Osteoblast (primary cell): ENCODE measurements at regions not wholly inside any gene's neighbourhood (a gene's known extent, or its start where the extent isn't known, plus 50 kb on each side); places are given as distances from the start of the nearest gene placed in this dataset.
"Not testable (repeated sequence)": the region's sequence is repeated elsewhere in the genome, so short reads cannot be mapped to it uniquely, and the experiment has no call there.

ENCODE experiments used
- DNase-seq: peaks from one replicate; pipeline ENCODE4 v3.0.0; 2011; ENCODE audit warnings: low spot score, mixed read lengths; ENCODE audit not compliant: insufficient read length; ENCODE audit errors: missing footprints
- H2AFZ ChIP-seq: 2 replicates; pipeline ENCODE4 v1.6.0; 2011; ENCODE audit warnings: mild to moderate bottlenecking, low read length
- H3K27ac ChIP-seq: 2 replicates; pipeline ENCODE4 v1.5.1; 2011; ENCODE audit warnings: mild to moderate bottlenecking, low read depth, low read length, moderate library complexity
- H3K27me3 ChIP-seq: 2 replicates; pipeline ENCODE4 v1.6.0; 2012; ENCODE audit warnings: mild to moderate bottlenecking, control low read depth, inconsistent platforms, low read length, moderate library complexity; ENCODE audit not compliant: insufficient read depth
- H3K36me3 ChIP-seq: 2 replicates; pipeline ENCODE4 v1.5.1; 2011; ENCODE audit warnings: mild to moderate bottlenecking, low read length, control low read depth, moderate library complexity; ENCODE audit not compliant: insufficient read depth
- H3K4me1 ChIP-seq: 2 replicates; pipeline ENCODE4 v1.5.1; 2011; ENCODE audit warnings: mild to moderate bottlenecking, low read length, control low read depth, moderate library complexity; ENCODE audit not compliant: insufficient read depth
- H3K4me2 ChIP-seq: 2 replicates; pipeline ENCODE4 v1.6.0; 2011; ENCODE audit warnings: mild to moderate bottlenecking, low read length; ENCODE audit not compliant: insufficient read depth
- H3K4me3 ChIP-seq: fragments of 200-600 bp; sonication (generic); 3 replicates; pipeline ENCODE4 v1.5.1; 2012; ENCODE audit warnings: mild to moderate bottlenecking, low read length, inconsistent platforms; ENCODE audit not compliant: insufficient read depth
- H3K79me2 ChIP-seq: 2 replicates; pipeline ENCODE4 v1.6.0; 2012; ENCODE audit warnings: mild to moderate bottlenecking, low read length, control low read depth, inconsistent platforms; ENCODE audit not compliant: insufficient read depth
- H3K9me3 ChIP-seq: 2 replicates; pipeline ENCODE4 v1.5.1; 2011; ENCODE audit warnings: low read depth, low read length, control low read depth
- H4K20me1 ChIP-seq: 2 replicates; pipeline ENCODE4 v1.6.0; 2012; ENCODE audit warnings: mild to moderate bottlenecking, low read length, control low read depth; ENCODE audit not compliant: insufficient read depth
- CTCF ChIP-seq: IDR thresholded peaks from 2 replicates; pipeline ENCODE4 v1.5.1; 2011; ENCODE audit warnings: mild to moderate bottlenecking, low read depth, low read length, moderate library complexity; ENCODE audit errors: extremely low read depth

DNA sequence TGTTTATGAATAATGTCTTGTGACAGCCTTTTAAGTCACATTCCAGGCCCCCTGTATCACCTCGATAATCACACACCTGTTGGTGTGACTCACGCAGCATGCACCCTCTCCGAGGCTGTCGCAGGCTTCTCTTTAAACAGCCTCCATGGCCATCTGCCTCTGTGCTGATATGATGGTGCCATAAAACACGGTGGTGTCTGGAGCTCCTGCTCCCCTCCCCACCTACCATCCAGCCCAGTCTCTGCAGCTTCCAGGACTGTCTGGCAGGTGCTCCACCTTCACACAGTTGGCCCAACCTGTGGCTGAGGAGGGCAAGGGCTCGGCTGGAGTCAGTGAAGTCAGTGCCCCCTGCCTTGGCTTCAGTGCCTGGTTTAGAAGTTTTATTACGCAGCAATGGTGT is 173.8 kb upstream of the RPL34 start:
- Histone ChIP-seq H3K79me2 (no peaks in the 10 kb centered on the region), H3K36me3 (no peaks in the 10 kb centered on the region), H3K27ac (no peak overlapping the region), H2AFZ (no peak overlapping the region), H3K4me1 (no peaks in the 10 kb centered on the region), H3K4me2 (no peak overlapping the region), H3K9me3 (no peaks in the 10 kb centered on the region), H4K20me1 (no peaks in the 10 kb centered on the region), H3K27me3 (peaks cover 9% of the 10 kb centered on the region), H3K4me3 (no peak overlapping the region)
- no peak for DNase-seq
- no peak for TF ChIP-seq CTCF

DNA sequence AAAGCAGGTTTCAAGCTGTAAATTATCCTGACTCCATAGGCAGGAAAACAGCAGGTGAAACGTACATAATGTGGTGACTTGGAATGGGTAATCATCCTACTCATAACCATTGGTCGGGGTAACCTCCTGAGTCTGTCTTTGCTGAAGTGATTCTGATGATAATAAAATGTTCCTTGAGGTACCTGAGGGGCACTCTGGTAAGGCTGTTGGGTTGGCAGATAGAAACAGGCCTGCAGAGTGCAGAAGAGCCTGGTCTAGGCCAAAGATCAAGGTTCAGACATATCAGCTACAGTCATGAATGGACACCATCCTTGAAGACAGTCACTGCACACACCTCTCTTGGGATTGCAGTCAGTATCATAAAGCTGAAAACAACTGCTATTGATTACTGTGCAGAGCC is 174.7 kb upstream of the RPL34 start:
- DNase-seq: no peak
- H3K4me3 ChIP-seq: no peak overlapping the region
- no peaks in the 10 kb centered on the region for H3K36me3 ChIP-seq
- TF ChIP-seq CTCF: no peak
- no peaks in the 10 kb centered on the region for H3K4me1 ChIP-seq
- H3K27me3 ChIP-seq: peaks cover 9% of the 10 kb centered on the region
- H4K20me1 ChIP-seq: no peaks in the 10 kb centered on the region
- H3K79me2 ChIP-seq: no peaks in the 10 kb centered on the region
- H2AFZ ChIP-seq: no peak overlapping the region
- H3K9me3 ChIP-seq: no peaks in the 10 kb centered on the region
- H3K27ac ChIP-seq: no peak overlapping the region
- H3K4me2 ChIP-seq: no peak overlapping the region

- Histone ChIP-seq H3K4me2 (no peak overlapping the region), H2AFZ (no peak overlapping the region), H3K9me3 (no peaks in the 10 kb centered on the region), H4K20me1 (no peaks in the 10 kb centered on the region), H3K27me3 (peaks cover 9% of the 10 kb centered on the region), H3K36me3 (no peaks in the 10 kb centered on the region), H3K79me2 (no peaks in the 10 kb centered on the region), H3K27ac (no peak overlapping the region), H3K4me3 (no peak overlapping the region), H3K4me1 (no peaks in the 10 kb centered on the region)
- no peak for DNase-seq
- no peak for TF ChIP-seq CTCF
These were observed 176.8 kb upstream of the RPL34 start for GRCh38 chr4:108443585-108443984.

DNA sequence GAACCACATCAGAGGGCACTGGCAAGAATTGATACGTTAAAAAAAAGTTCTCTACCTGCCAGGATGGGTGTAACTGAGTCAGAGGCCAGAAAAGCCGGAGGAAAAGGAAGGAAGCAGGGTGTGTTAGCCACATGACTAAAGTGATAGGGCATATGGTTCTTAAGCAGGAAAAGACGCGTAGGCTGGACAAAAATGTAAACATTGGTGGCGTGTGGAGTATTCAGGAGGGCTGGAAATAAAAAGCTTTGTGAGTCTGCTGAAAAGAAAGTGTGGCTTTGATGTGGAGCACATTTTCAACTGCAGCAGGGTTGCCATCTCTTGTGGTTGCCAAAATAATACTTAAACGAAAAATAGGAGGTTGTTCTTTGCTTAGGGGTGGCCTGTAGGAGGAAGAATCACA is 186.5 kb upstream of the RPL34 start:
- no peaks in the 10 kb centered on the region for H3K4me1 ChIP-seq
- H3K27ac ChIP-seq: no peak overlapping the region
- no peaks in the 10 kb centered on the region for H3K79me2 ChIP-seq
- H3K9me3 ChIP-seq: no peaks in the 10 kb centered on the region
- no peak for DNase-seq
- H3K4me2 ChIP-seq: no peak overlapping the region
- no peak overlapping the region for H3K4me3 ChIP-seq
- no peak for TF ChIP-seq CTCF
- H4K20me1 ChIP-seq: no peaks in the 10 kb centered on the region
- H3K36me3 ChIP-seq: no peaks in the 10 kb centered on the region
- H2AFZ ChIP-seq: peak overlapping the region; percentile 15
- H3K27me3 ChIP-seq: no peaks in the 10 kb centered on the region

DNA sequence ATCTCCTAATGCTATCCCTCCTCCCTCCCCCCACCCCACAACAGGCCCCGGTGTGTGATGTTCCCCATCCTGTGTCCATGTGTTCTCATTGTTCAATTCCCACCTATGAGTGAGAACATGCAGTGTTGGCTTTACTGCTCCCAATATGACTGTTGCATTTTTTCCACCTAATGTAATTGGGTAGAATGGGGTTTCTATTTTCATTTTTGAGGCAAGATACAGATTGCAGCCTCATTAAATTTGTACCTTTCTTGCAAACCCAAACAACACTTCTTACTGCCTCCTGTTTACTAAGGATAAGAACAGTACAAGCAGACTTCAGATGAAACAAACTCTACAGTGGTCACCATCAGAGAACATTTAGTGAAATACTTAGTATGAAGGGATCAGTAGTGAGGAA is 187.0 kb upstream of the RPL34 start:
- H2AFZ ChIP-seq, H3K27me3 ChIP-seq, H3K27ac ChIP-seq, H3K36me3 ChIP-seq, H4K20me1 ChIP-seq, DNase-seq, H3K4me1 ChIP-seq, H3K9me3 ChIP-seq, H3K4me2 ChIP-seq, H3K79me2 ChIP-seq, H3K4me3 ChIP-seq: not testable (repeated sequence)
